ENCODE measurements at regions not wholly inside any gene's neighbourhood (a gene's known extent, or its start where the extent isn't known, plus 50 kb on each side); places are given as distances from the start of the nearest gene placed in this dataset.

- Histone ChIP-seq H4K20me1 (ENCODE audit: control insufficient read depth, extremely low read depth, insufficient read depth, low read length) (no peaks in the 10 kb centered on the region), H3K36me3 (ENCODE audit: control insufficient read depth, insufficient read depth, low read length) (no peaks in the 10 kb centered on the region), H3K27me3 (ENCODE audit: control insufficient read depth, insufficient read depth, low read length) (no peaks in the 10 kb centered on the region), H3K4me3 (replicated peaks in 1 of 4; ENCODE audit: control extremely low read depth in 1 of 4, insufficient read depth in 1 of 4, low read depth in 3 of 4, low read length in 4 of 4) (no peak overlapping the region), H3K4me2 (ENCODE audit: extremely low read depth, insufficient read depth, low read length) (no peak overlapping the region), H3K9ac (ENCODE audit: insufficient read depth, low read length) (no peak overlapping the region), H2AFZ (ENCODE audit: low read length) (no peak overlapping the region), H3K79me2 (ENCODE audit: control insufficient read depth, insufficient read depth, low read length) (no peaks in the 10 kb centered on the region), H3K9me3 (ENCODE audit: control insufficient read depth, insufficient read depth, low read depth, low read length) (no peaks in the 10 kb centered on the region), H3K4me1 (ENCODE audit: control insufficient read depth, extremely low read depth, insufficient read depth, low read length) (peaks cover 23% of the 10 kb centered on the region), H3K27ac (ENCODE audit: insufficient read depth, low read length) (peak overlapping the region; percentile 42)
- TF ChIP-seq CTCF (conservative IDR thresholded peaks at IDR 0.05 in 1 of 2, IDR thresholded peaks at IDR 0.05 in 1 of 2; ENCODE audit: low read depth in 1 of 2, low read length in 2 of 2) = peak; percentile 78 to 79
- no peak for TF ChIP-seq EZH2 (IDR thresholded peaks at IDR 0.05; ENCODE audit: low read length, missing control alignments)
- peak; percentile 77 to 90 for DNase-seq (ENCODE audit: low read depth in 2 of 2)
Measured at GRCh38 chr7:142459551-142459963, 201.7 kb upstream of the PRSS58 start.

GRCh38 chr7:142457146-142457703 is 199.4 kb upstream of the PRSS58 start:
- Histone ChIP-seq H3K9me3 (ENCODE audit: control insufficient read depth, insufficient read depth, low read depth, low read length) (no peaks in the 10 kb centered on the region), H4K20me1 (ENCODE audit: control insufficient read depth, extremely low read depth, insufficient read depth, low read length) (no peaks in the 10 kb centered on the region)
- DNase-seq (ENCODE audit: low read depth in 2 of 2) = peak in 1 of 2 donors; percentile 38

GRCh38 chr7:142455392-142455791 is 197.5 kb upstream of the PRSS58 start:
- TF ChIP-seq EZH2 (IDR thresholded peaks at IDR 0.05; ENCODE audit: low read length, missing control alignments) = no peak
- H3K27me3 ChIP-seq (ENCODE audit: control insufficient read depth, insufficient read depth, low read length) = no peaks in the 10 kb centered on the region
- H3K4me1 ChIP-seq (ENCODE audit: control insufficient read depth, extremely low read depth, insufficient read depth, low read length) = peaks cover 5% of the 10 kb centered on the region
- no peaks in the 10 kb centered on the region for H4K20me1 ChIP-seq (ENCODE audit: control insufficient read depth, extremely low read depth, insufficient read depth, low read length)
- H3K79me2 ChIP-seq (ENCODE audit: control insufficient read depth, insufficient read depth, low read length) = no peaks in the 10 kb centered on the region
- H3K4me3 ChIP-seq (replicated peaks in 1 of 4; ENCODE audit: control extremely low read depth in 1 of 4, insufficient read depth in 1 of 4, low read depth in 3 of 4, low read length in 4 of 4) = no peak overlapping the region
- no peak overlapping the region for H2AFZ ChIP-seq (ENCODE audit: low read length)
- H3K36me3 ChIP-seq (ENCODE audit: control insufficient read depth, insufficient read depth, low read length) = no peaks in the 10 kb centered on the region
- H3K4me2 ChIP-seq (ENCODE audit: extremely low read depth, insufficient read depth, low read length) = no peak overlapping the region
- H3K27ac ChIP-seq (ENCODE audit: insufficient read depth, low read length) = no peak overlapping the region
- no peaks in the 10 kb centered on the region for H3K9me3 ChIP-seq (ENCODE audit: control insufficient read depth, insufficient read depth, low read depth, low read length)
- no peak for DNase-seq (ENCODE audit: low read depth in 2 of 2)
- no peak overlapping the region for H3K9ac ChIP-seq (ENCODE audit: insufficient read depth, low read length)

More at GRCh38 chr7:142457146-142457703, 199.4 kb upstream of the PRSS58 start:
- H3K4me3 ChIP-seq (replicated peaks in 1 of 4; ENCODE audit: control extremely low read depth in 1 of 4, insufficient read depth in 1 of 4, low read depth in 3 of 4, low read length in 4 of 4) = no peak overlapping the region
- no peaks in the 10 kb centered on the region for H3K27me3 ChIP-seq (ENCODE audit: control insufficient read depth, insufficient read depth, low read length)
- no peaks in the 10 kb centered on the region for H3K36me3 ChIP-seq (ENCODE audit: control insufficient read depth, insufficient read depth, low read length)
- TF ChIP-seq EZH2 (IDR thresholded peaks at IDR 0.05; ENCODE audit: low read length, missing control alignments) (no peak), CTCF (conservative IDR thresholded peaks at IDR 0.05 in 1 of 2, IDR thresholded peaks at IDR 0.05 in 1 of 2; ENCODE audit: low read depth in 1 of 2, low read length in 2 of 2) (no peak)
- peaks cover 11% of the 10 kb centered on the region for H3K4me1 ChIP-seq (ENCODE audit: control insufficient read depth, extremely low read depth, insufficient read depth, low read length)
- no peak overlapping the region for H2AFZ ChIP-seq (ENCODE audit: low read length)
- H3K4me2 ChIP-seq (ENCODE audit: extremely low read depth, insufficient read depth, low read length) = no peak overlapping the region
- no peak overlapping the region for H3K9ac ChIP-seq (ENCODE audit: insufficient read depth, low read length)
- H3K27ac ChIP-seq (ENCODE audit: insufficient read depth, low read length) = no peak overlapping the region
- no peaks in the 10 kb centered on the region for H3K79me2 ChIP-seq (ENCODE audit: control insufficient read depth, insufficient read depth, low read length)
